ENCODE measurements at regions not wholly inside any gene's neighbourhood (a gene's known extent, or its start where the extent isn't known, plus 50 kb on each side); places are given as distances from the start of the nearest gene placed in this dataset.

- Mint-ChIP-seq H3K9me3 (no peaks in the 10 kb centered on the region), H3K27me3 (peaks cover 0 to 5% (median 0%) of the 10 kb centered on the region in 5 donors), H3K4me1 (no peaks in the 10 kb centered on the region), H3K36me3 (no peaks in the 10 kb centered on the region), H3K27ac (no peak overlapping the region), H3K4me3 (no peak overlapping the region)
- ChIA-PET POLR2A (no interaction called here), CTCF (no interaction called here)
- ATAC-seq (no peak), DNase-seq (no peak)
- no peaks in the 10 kb centered on the region for H3K36me3 ChIP-seq (ENCODE audit: control insufficient read depth in 2 of 3, insufficient read depth in 3 of 3, low read length in 3 of 3)
- no peak overlapping the region for H3K4me3 ChIP-seq (ENCODE audit: low read length)
- no peaks in the 10 kb centered on the region for H3K27me3 ChIP-seq (ENCODE audit: control insufficient read depth in 2 of 2, insufficient read depth in 2 of 2, low read length in 2 of 2)
- no peaks in the 10 kb centered on the region for H3K4me1 ChIP-seq (ENCODE audit: control insufficient read depth in 2 of 2, insufficient read depth in 2 of 2, low read length in 2 of 2)
- H3K9me3 ChIP-seq (ENCODE audit: control insufficient read depth in 2 of 3, low read length in 3 of 3), result no peaks in the 10 kb centered on the region
- intact Hi-C loops (cut with micrococcal nuclease), result no loop called here
- no peak overlapping the region for H3K27ac ChIP-seq (ENCODE audit: low read depth, low read length)
Observed at GRCh38 chr18:77600674-77601073, 351.0 kb downstream of the GALR1 start.

GRCh38 chr18:77601567-77601966, 351.9 kb downstream of the GALR1 start:
- H3K36me3 Mint-ChIP-seq, result no peaks in the 10 kb centered on the region
- H3K9me3 ChIP-seq (ENCODE audit: control insufficient read depth in 2 of 3, low read length in 3 of 3), result no peaks in the 10 kb centered on the region
- H3K9me3 Mint-ChIP-seq, result peaks cover 0 to 2% (median 0%) of the 10 kb centered on the region in 11 donors
- no peak overlapping the region for H3K27ac ChIP-seq (ENCODE audit: low read depth, low read length)
- ATAC-seq, result no peak
- H3K27me3 ChIP-seq (ENCODE audit: control insufficient read depth in 2 of 2, insufficient read depth in 2 of 2, low read length in 2 of 2), result no peaks in the 10 kb centered on the region
- no peak overlapping the region for H3K27ac Mint-ChIP-seq
- H3K27me3 Mint-ChIP-seq, result peaks cover 0 to 9% (median 5%) of the 10 kb centered on the region in 5 donors
- H3K4me3 Mint-ChIP-seq, result no peak overlapping the region
- H3K36me3 ChIP-seq (ENCODE audit: control insufficient read depth in 2 of 3, insufficient read depth in 3 of 3, low read length in 3 of 3), result no peaks in the 10 kb centered on the region
- no peak overlapping the region for H3K4me3 ChIP-seq (ENCODE audit: low read length)
- no peaks in the 10 kb centered on the region for H3K4me1 ChIP-seq (ENCODE audit: control insufficient read depth in 2 of 2, insufficient read depth in 2 of 2, low read length in 2 of 2)
- no peaks in the 10 kb centered on the region for H3K4me1 Mint-ChIP-seq
- DNase-seq, result no peak
- CTCF ChIA-PET, result no interaction called here
- intact Hi-C loops (cut with micrococcal nuclease), result no loop called here
- POLR2A ChIA-PET, result no interaction called here

GRCh38 chr18:77607087-77607486, 357.4 kb downstream of the GALR1 start:
- Histone ChIP-seq H3K36me3 (ENCODE audit: control insufficient read depth in 2 of 3, insufficient read depth in 3 of 3, low read length in 3 of 3) (no peaks in the 10 kb centered on the region), H3K4me3 (ENCODE audit: low read length) (no peak overlapping the region), H3K27me3 (ENCODE audit: control insufficient read depth in 2 of 2, insufficient read depth in 2 of 2, low read length in 2 of 2) (no peaks in the 10 kb centered on the region), H3K27ac (ENCODE audit: low read depth, low read length) (no peak overlapping the region), H3K4me1 (ENCODE audit: control insufficient read depth in 2 of 2, insufficient read depth in 2 of 2, low read length in 2 of 2) (no peaks in the 10 kb centered on the region), H3K9me3 (ENCODE audit: control insufficient read depth in 2 of 3, low read length in 3 of 3) (no peaks in the 10 kb centered on the region)
- CTCF ChIA-PET, result no interaction called here
- H3K9me3 Mint-ChIP-seq, result peaks cover 0 to 2% (median 0%) of the 10 kb centered on the region in 11 donors
- ATAC-seq, result no peak
- POLR2A ChIA-PET, result no interaction called here
- DNase-seq, result no peak
- no peaks in the 10 kb centered on the region for H3K4me1 Mint-ChIP-seq
- H3K36me3 Mint-ChIP-seq, result no peaks in the 10 kb centered on the region
- intact Hi-C loops (cut with micrococcal nuclease), result no loop called here
- peaks cover 0 to 18% (median 3%) of the 10 kb centered on the region in 5 donors for H3K27me3 Mint-ChIP-seq
- H3K27ac Mint-ChIP-seq, result no peak overlapping the region
- H3K4me3 Mint-ChIP-seq, result no peak overlapping the region

GRCh38 chr18:77608807-77609206, 359.2 kb downstream of the GALR1 start:
- ChIA-PET POLR2A (no interaction called here), CTCF (no interaction called here)
- Mint-ChIP-seq H3K4me3 (no peak overlapping the region), H3K4me1 (no peaks in the 10 kb centered on the region), H3K9me3 (peaks cover 0 to 2% (median 0%) of the 10 kb centered on the region in 11 donors), H3K27me3 (peaks cover 0 to 26% (median 8%) of the 10 kb centered on the region in 5 donors), H3K27ac (no peak overlapping the region), H3K36me3 (no peaks in the 10 kb centered on the region)
- Histone ChIP-seq H3K4me1 (ENCODE audit: control insufficient read depth in 2 of 2, insufficient read depth in 2 of 2, low read length in 2 of 2) (no peaks in the 10 kb centered on the region), H3K27me3 (ENCODE audit: control insufficient read depth in 2 of 2, insufficient read depth in 2 of 2, low read length in 2 of 2) (no peaks in the 10 kb centered on the region), H3K9me3 (ENCODE audit: control insufficient read depth in 2 of 3, low read length in 3 of 3) (no peaks in the 10 kb centered on the region), H3K4me3 (ENCODE audit: low read length) (no peak overlapping the region), H3K27ac (ENCODE audit: low read depth, low read length) (no peak overlapping the region), H3K36me3 (ENCODE audit: control insufficient read depth in 2 of 3, insufficient read depth in 3 of 3, low read length in 3 of 3) (no peaks in the 10 kb centered on the region)
- DNase-seq (no peak), ATAC-seq (no peak)
- intact Hi-C loops (cut with micrococcal nuclease), result no loop called here

- H3K27ac ChIP-seq (ENCODE audit: low read depth, low read length), result no peak overlapping the region
- Mint-ChIP-seq H3K9me3 (peaks cover 0 to 6% (median 0%) of the 10 kb centered on the region in 11 donors), H3K27ac (no peak overlapping the region), H3K4me3 (no peak overlapping the region), H3K36me3 (no peaks in the 10 kb centered on the region), H3K4me1 (peaks cover 0 to 8% (median 2%) of the 10 kb centered on the region in 7 donors), H3K27me3 (peaks cover 0 to 31% (median 21%) of the 10 kb centered on the region in 5 donors)
- no peaks in the 10 kb centered on the region for H3K4me1 ChIP-seq (ENCODE audit: control insufficient read depth in 2 of 2, insufficient read depth in 2 of 2, low read length in 2 of 2)
- ATAC-seq (no peak), DNase-seq (no peak)
- intact Hi-C loops (cut with micrococcal nuclease), result no loop called here
- POLR2A ChIA-PET, result no interaction called here
- H3K27me3 ChIP-seq (ENCODE audit: control insufficient read depth in 2 of 2, insufficient read depth in 2 of 2, low read length in 2 of 2), result no peaks in the 10 kb centered on the region
- H3K36me3 ChIP-seq (ENCODE audit: control insufficient read depth in 2 of 3, insufficient read depth in 3 of 3, low read length in 3 of 3), result no peaks in the 10 kb centered on the region
- H3K4me3 ChIP-seq (ENCODE audit: low read length), result no peak overlapping the region
- H3K9me3 ChIP-seq (ENCODE audit: control insufficient read depth in 2 of 3, low read length in 3 of 3), result no peaks in the 10 kb centered on the region
- CTCF ChIA-PET, result no interaction called here
Observed at GRCh38 chr18:77617694-77618093, 368.0 kb downstream of the GALR1 start.

- no peak overlapping the region for H3K4me3 ChIP-seq (ENCODE audit: low read length)
- Mint-ChIP-seq H3K4me1 (peaks cover 0 to 8% (median 2%) of the 10 kb centered on the region in 7 donors), H3K4me3 (no peak overlapping the region), H3K27ac (no peak overlapping the region), H3K9me3 (peaks cover 0 to 6% (median 0%) of the 10 kb centered on the region in 11 donors), H3K36me3 (no peaks in the 10 kb centered on the region), H3K27me3 (peaks cover 0 to 22% (median 14%) of the 10 kb centered on the region in 5 donors)
- ChIA-PET POLR2A (no interaction called here), CTCF (no interaction called here)
- no peak for DNase-seq
- H3K27ac ChIP-seq (ENCODE audit: low read depth, low read length), result no peak overlapping the region
- H3K36me3 ChIP-seq (ENCODE audit: control insufficient read depth in 2 of 3, insufficient read depth in 3 of 3, low read length in 3 of 3), result no peaks in the 10 kb centered on the region
- no peaks in the 10 kb centered on the region for H3K4me1 ChIP-seq (ENCODE audit: control insufficient read depth in 2 of 2, insufficient read depth in 2 of 2, low read length in 2 of 2)
- H3K27me3 ChIP-seq (ENCODE audit: control insufficient read depth in 2 of 2, insufficient read depth in 2 of 2, low read length in 2 of 2), result no peaks in the 10 kb centered on the region
- intact Hi-C loops (cut with micrococcal nuclease), result no loop called here
- no peaks in the 10 kb centered on the region for H3K9me3 ChIP-seq (ENCODE audit: control insufficient read depth in 2 of 3, low read length in 3 of 3)
- ATAC-seq, result no peak
Observed at GRCh38 chr18:77619525-77619924, 369.9 kb downstream of the GALR1 start.

GRCh38 chr18:77622009-77622692, 372.5 kb downstream of the GALR1 start:
- Mint-ChIP-seq H3K4me1 (peaks cover 0 to 8% (median 2%) of the 10 kb centered on the region in 7 donors), H3K9me3 (peaks cover 0 to 6% (median 0%) of the 10 kb centered on the region in 11 donors), H3K27me3 (peaks cover 2 to 13% (median 5%) of the 10 kb centered on the region in 5 donors), H3K27ac (no peak overlapping the region), H3K36me3 (no peaks in the 10 kb centered on the region), H3K4me3 (peak overlapping the region in 4 of 10 donors; percentile 6 to 29 (median 14))
- ChIA-PET POLR2A (no interaction called here), CTCF (no interaction called here)
- intact Hi-C loops (cut with micrococcal nuclease), result no loop called here
- no peak overlapping the region for H3K27ac ChIP-seq (ENCODE audit: low read depth, low read length)
- ATAC-seq (peak; percentile 52), DNase-seq (no peak)
- H3K4me3 ChIP-seq (ENCODE audit: low read length), result no peak overlapping the region
- H3K9me3 ChIP-seq (ENCODE audit: control insufficient read depth in 2 of 3, low read length in 3 of 3), result no peaks in the 10 kb centered on the region
- H3K27me3 ChIP-seq (ENCODE audit: control insufficient read depth in 2 of 2, insufficient read depth in 2 of 2, low read length in 2 of 2), result no peaks in the 10 kb centered on the region
- H3K36me3 ChIP-seq (ENCODE audit: control insufficient read depth in 2 of 3, insufficient read depth in 3 of 3, low read length in 3 of 3), result no peaks in the 10 kb centered on the region
- H3K4me1 ChIP-seq (ENCODE audit: control insufficient read depth in 2 of 2, insufficient read depth in 2 of 2, low read length in 2 of 2), result no peaks in the 10 kb centered on the region
